ENCODE measurements at regions not wholly inside any gene's neighbourhood (a gene's known extent, or its start where the extent isn't known, plus 50 kb on each side); places are given as distances from the start of the nearest gene placed in this dataset.

DNA sequence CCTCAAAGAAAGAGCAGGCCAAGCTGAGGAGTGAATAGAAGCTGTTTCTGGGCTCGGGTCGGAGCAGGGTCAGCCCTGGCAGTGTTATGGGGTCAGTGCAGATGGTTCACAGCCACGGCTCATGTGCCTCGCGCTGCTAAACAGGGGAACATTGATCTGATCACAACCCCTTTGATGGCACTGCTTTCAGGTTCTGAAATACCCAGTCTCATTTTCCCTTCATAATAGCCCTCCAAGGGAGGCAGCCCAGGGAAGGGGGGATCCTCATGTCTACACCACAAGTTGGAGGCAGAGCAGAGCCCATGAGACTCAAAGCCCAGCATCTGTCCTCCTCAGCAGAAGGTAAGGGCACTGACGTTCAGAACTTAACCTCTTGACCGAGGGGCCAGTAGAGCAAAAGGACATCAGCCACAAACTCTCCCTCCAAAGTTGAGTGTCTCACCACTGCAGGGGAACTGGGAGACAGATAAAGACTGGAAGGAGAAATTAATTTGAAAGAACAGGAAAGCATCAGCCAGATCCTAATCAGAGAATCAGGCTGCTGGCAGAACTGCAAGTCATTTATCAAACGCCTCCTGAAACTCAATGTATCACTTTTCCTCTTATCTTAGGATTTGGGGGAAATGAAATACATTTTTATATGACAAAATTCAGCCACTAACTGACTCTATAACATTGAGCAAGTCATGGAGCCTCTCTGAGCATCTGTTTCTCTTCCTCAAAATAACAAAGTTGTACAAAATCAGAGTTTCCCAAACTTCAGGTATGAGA lies 110.6 kb downstream of the SH3TC2 start:
- TF ChIP-seq POLR2AphosphoS5 (IDR thresholded peaks at IDR 0.05) (no peak), CTCF (IDR thresholded peaks at IDR 0.05) (no peak)
